GM19239 (cell line): ENCODE measurements at regions not wholly inside any gene's neighbourhood (a gene's known extent, or its start where the extent isn't known, plus 50 kb on each side); places are given as distances from the start of the nearest gene placed in this dataset.
"Not testable (repeated sequence)": the region's sequence is repeated elsewhere in the genome, so short reads cannot be mapped to it uniquely, and the experiment has no call there.

ENCODE experiments used
- DNase-seq: peaks from one replicate; pipeline ENCODE4 v3.0.0; 2011; ENCODE audit warnings: low spot score; ENCODE audit not compliant: insufficient read length
- FAIRE-seq: peaks from 2 replicates; lab custom pipeline; 2011; peaks lifted over from hg19 to GRCh38; lab: Jason Lieb, UNC

GRCh38 chr21:28391938-28392849 is 600.5 kb downstream of the LTN1 start:
- FAIRE-seq (no peak), DNase-seq (no peak)

- FAIRE-seq (no peak), DNase-seq (no peak)
Observed at GRCh38 chr21:28387220-28387619, 605.5 kb downstream of the LTN1 start.

GRCh38 chr21:28385845-28386244 is 606.8 kb downstream of the LTN1 start:
- DNase-seq (no peak), FAIRE-seq (no peak)

GRCh38 chr21:28381000-28381745 is 611.5 kb downstream of the LTN1 start:
- not testable (repeated sequence) for DNase-seq, FAIRE-seq

- DNase-seq (no peak), FAIRE-seq (no peak)
Observed at GRCh38 chr21:28380241-28380640, 612.4 kb downstream of the LTN1 start.

- FAIRE-seq, result no peak
- no peak for DNase-seq
Observed at GRCh38 chr21:28378026-28378425, 614.7 kb downstream of the LTN1 start.

- no peak for DNase-seq
- FAIRE-seq, result no peak
Observed at GRCh38 chr21:28375708-28376385, 616.8 kb downstream of the LTN1 start.

GRCh38 chr21:28374881-28375280 is 617.8 kb downstream of the LTN1 start:
- FAIRE-seq (no peak), DNase-seq (no peak)

- FAIRE-seq (no peak), DNase-seq (no peak)
Observed at GRCh38 chr21:28371713-28372112, 621.0 kb downstream of the LTN1 start.

- DNase-seq (no peak), FAIRE-seq (no peak)
Observed at GRCh38 chr21:28359300-28359699, 633.4 kb downstream of the LTN1 start.

GRCh38 chr21:28358702-28359101 is 634.0 kb downstream of the LTN1 start:
- DNase-seq (no peak), FAIRE-seq (no peak)

- FAIRE-seq, result no peak
- no peak for DNase-seq
Observed at GRCh38 chr21:28358170-28358569, 634.5 kb downstream of the LTN1 start.

- no peak for DNase-seq
- FAIRE-seq, result no peak
Observed at GRCh38 chr21:28357743-28358142, 634.9 kb downstream of the LTN1 start.

- FAIRE-seq (no peak), DNase-seq (no peak)
Observed at GRCh38 chr21:28356422-28356821, 636.3 kb downstream of the LTN1 start.

- no peak for FAIRE-seq
Observed at GRCh38 chr21:28345934-28346333, 646.7 kb downstream of the LTN1 start.

GRCh38 chr21:28344985-28345384 is 647.7 kb downstream of the LTN1 start:
- no peak for FAIRE-seq

More at GRCh38 chr21:28345934-28346333, 646.7 kb downstream of the LTN1 start:
- DNase-seq, result no peak

GRCh38 chr21:28342212-28342810 is 650.4 kb downstream of the LTN1 start:
- FAIRE-seq, result no peak
- no peak for DNase-seq

More at GRCh38 chr21:28344985-28345384, 647.7 kb downstream of the LTN1 start:
- no peak for DNase-seq

- DNase-seq (no peak), FAIRE-seq (no peak)
Observed at GRCh38 chr21:28339403-28339802, 653.3 kb downstream of the LTN1 start.

- DNase-seq (no peak), FAIRE-seq (no peak)
Observed at GRCh38 chr21:28338701-28339305, 653.9 kb downstream of the LTN1 start.

- no peak for DNase-seq
- FAIRE-seq, result no peak
Observed at GRCh38 chr21:28337315-28337714, 655.4 kb downstream of the LTN1 start.
